ENCODE measurements at regions not wholly inside any gene's neighbourhood (a gene's known extent, or its start where the extent isn't known, plus 50 kb on each side); places are given as distances from the start of the nearest gene placed in this dataset.

GRCh38 chr6:169843110-169843509 lies 91.7 kb downstream of the ERMARD start:
- Histone ChIP-seq H3K27me3 (ENCODE audit: control insufficient read depth in 1 of 2, insufficient read depth in 2 of 2, low read length in 2 of 2) (no peaks in the 10 kb centered on the region), H3K27ac (ENCODE audit: low read depth in 2 of 2, low read length in 1 of 2) (no peak overlapping the region), H3K4me1 (ENCODE audit: control insufficient read depth in 2 of 2, insufficient read depth in 2 of 2, low read length in 1 of 2) (no peaks in the 10 kb centered on the region), H3K9me3 (ENCODE audit: control insufficient read depth in 2 of 2, insufficient read depth in 1 of 2, low read depth in 1 of 2, low read length in 1 of 2) (peaks cover 0 to 10% of the 10 kb centered on the region in 2 donors), H3K4me3 (ENCODE audit: low read depth in 1 of 2, low read length in 2 of 2) (no peak overlapping the region), H3K36me3 (ENCODE audit: control insufficient read depth in 2 of 2, insufficient read depth in 2 of 2, low read length in 1 of 2) (no peaks in the 10 kb centered on the region)
- 87 to 89% methylated on average over 5 of the region's 5 CpGs for WGBS, 2 donors

- H3K9me3 ChIP-seq (ENCODE audit: control insufficient read depth in 2 of 2, insufficient read depth in 1 of 2, low read depth in 1 of 2, low read length in 1 of 2): peaks cover 0 to 10% of the 10 kb centered on the region in 2 donors
- no peaks in the 10 kb centered on the region for H3K36me3 ChIP-seq (ENCODE audit: control insufficient read depth in 2 of 2, insufficient read depth in 2 of 2, low read length in 1 of 2)
- H3K4me3 ChIP-seq (ENCODE audit: low read depth in 1 of 2, low read length in 2 of 2): no peak overlapping the region
- H3K4me1 ChIP-seq (ENCODE audit: control insufficient read depth in 2 of 2, insufficient read depth in 2 of 2, low read length in 1 of 2): no peaks in the 10 kb centered on the region
- H3K27ac ChIP-seq (ENCODE audit: low read depth in 2 of 2, low read length in 1 of 2): no peak overlapping the region
- WGBS, 2 donors: 87 to 90% methylated on average over 13 of the region's 13 CpGs
- no peaks in the 10 kb centered on the region for H3K27me3 ChIP-seq (ENCODE audit: control insufficient read depth in 1 of 2, insufficient read depth in 2 of 2, low read length in 2 of 2)
Measured at GRCh38 chr6:169841907-169842606, 90.6 kb downstream of the ERMARD start.

GRCh38 chr6:169841251-169841650 lies 89.8 kb downstream of the ERMARD start:
- Histone ChIP-seq H3K4me3 (ENCODE audit: low read depth in 1 of 2, low read length in 2 of 2) (no peak overlapping the region), H3K4me1 (ENCODE audit: control insufficient read depth in 2 of 2, insufficient read depth in 2 of 2, low read length in 1 of 2) (no peaks in the 10 kb centered on the region), H3K27ac (ENCODE audit: low read depth in 2 of 2, low read length in 1 of 2) (no peak overlapping the region), H3K9me3 (ENCODE audit: control insufficient read depth in 2 of 2, insufficient read depth in 1 of 2, low read depth in 1 of 2, low read length in 1 of 2) (peaks cover 0 to 10% of the 10 kb centered on the region in 2 donors), H3K27me3 (ENCODE audit: control insufficient read depth in 1 of 2, insufficient read depth in 2 of 2, low read length in 2 of 2) (no peaks in the 10 kb centered on the region), H3K36me3 (ENCODE audit: control insufficient read depth in 2 of 2, insufficient read depth in 2 of 2, low read length in 1 of 2) (no peaks in the 10 kb centered on the region)
- 91 to 93% methylated on average over 6 of the region's 6 CpGs for WGBS, 2 donors

GRCh38 chr6:169839898-169840631 lies 88.6 kb downstream of the ERMARD start:
- H3K27ac ChIP-seq (ENCODE audit: low read depth in 2 of 2, low read length in 1 of 2): no peak overlapping the region
- no peaks in the 10 kb centered on the region for H3K27me3 ChIP-seq (ENCODE audit: control insufficient read depth in 1 of 2, insufficient read depth in 2 of 2, low read length in 2 of 2)
- WGBS, 2 donors: 81 to 91% methylated on average over 25 of the region's 25 CpGs
- H3K4me1 ChIP-seq (ENCODE audit: control insufficient read depth in 2 of 2, insufficient read depth in 2 of 2, low read length in 1 of 2): no peaks in the 10 kb centered on the region
- H3K9me3 ChIP-seq (ENCODE audit: control insufficient read depth in 2 of 2, insufficient read depth in 1 of 2, low read depth in 1 of 2, low read length in 1 of 2): peaks cover 0 to 10% of the 10 kb centered on the region in 2 donors
- no peaks in the 10 kb centered on the region for H3K36me3 ChIP-seq (ENCODE audit: control insufficient read depth in 2 of 2, insufficient read depth in 2 of 2, low read length in 1 of 2)
- no peak overlapping the region for H3K4me3 ChIP-seq (ENCODE audit: low read depth in 1 of 2, low read length in 2 of 2)

GRCh38 chr6:169839493-169839892 lies 88.1 kb downstream of the ERMARD start:
- no peak overlapping the region for H3K27ac ChIP-seq (ENCODE audit: low read depth in 2 of 2, low read length in 1 of 2)
- H3K27me3 ChIP-seq (ENCODE audit: control insufficient read depth in 1 of 2, insufficient read depth in 2 of 2, low read length in 2 of 2): no peaks in the 10 kb centered on the region
- H3K36me3 ChIP-seq (ENCODE audit: control insufficient read depth in 2 of 2, insufficient read depth in 2 of 2, low read length in 1 of 2): no peaks in the 10 kb centered on the region
- no peaks in the 10 kb centered on the region for H3K4me1 ChIP-seq (ENCODE audit: control insufficient read depth in 2 of 2, insufficient read depth in 2 of 2, low read length in 1 of 2)
- H3K4me3 ChIP-seq (ENCODE audit: low read depth in 1 of 2, low read length in 2 of 2): no peak overlapping the region
- H3K9me3 ChIP-seq (ENCODE audit: control insufficient read depth in 2 of 2, insufficient read depth in 1 of 2, low read depth in 1 of 2, low read length in 1 of 2): peaks cover 0 to 10% of the 10 kb centered on the region in 2 donors
- WGBS, 2 donors: 91 to 96% methylated on average over 10 of the region's 10 CpGs

- H3K9me3 ChIP-seq (ENCODE audit: control insufficient read depth in 2 of 2, insufficient read depth in 1 of 2, low read depth in 1 of 2, low read length in 1 of 2): peaks cover 0 to 10% of the 10 kb centered on the region in 2 donors
- H3K27ac ChIP-seq (ENCODE audit: low read depth in 2 of 2, low read length in 1 of 2): no peak overlapping the region
- no peaks in the 10 kb centered on the region for H3K27me3 ChIP-seq (ENCODE audit: control insufficient read depth in 1 of 2, insufficient read depth in 2 of 2, low read length in 2 of 2)
- 94 to 95% methylated on average over 27 of the region's 27 CpGs for WGBS, 2 donors
- no peaks in the 10 kb centered on the region for H3K36me3 ChIP-seq (ENCODE audit: control insufficient read depth in 2 of 2, insufficient read depth in 2 of 2, low read length in 1 of 2)
- no peak overlapping the region for H3K4me3 ChIP-seq (ENCODE audit: low read depth in 1 of 2, low read length in 2 of 2)
- no peaks in the 10 kb centered on the region for H3K4me1 ChIP-seq (ENCODE audit: control insufficient read depth in 2 of 2, insufficient read depth in 2 of 2, low read length in 1 of 2)
Measured at GRCh38 chr6:169839029-169839481, 87.6 kb downstream of the ERMARD start.

GRCh38 chr6:169838346-169839028 lies 87.1 kb downstream of the ERMARD start:
- 89 to 93% methylated on average over 27 of the region's 27 CpGs for WGBS, 2 donors

GRCh38 chr6:169837529-169838250 lies 86.3 kb downstream of the ERMARD start:
- no peaks in the 10 kb centered on the region for H3K27me3 ChIP-seq (ENCODE audit: control insufficient read depth in 1 of 2, insufficient read depth in 2 of 2, low read length in 2 of 2)
- H3K36me3 ChIP-seq (ENCODE audit: control insufficient read depth in 2 of 2, insufficient read depth in 2 of 2, low read length in 1 of 2): no peaks in the 10 kb centered on the region
- no peak overlapping the region for H3K27ac ChIP-seq (ENCODE audit: low read depth in 2 of 2, low read length in 1 of 2)
- no peak overlapping the region for H3K4me3 ChIP-seq (ENCODE audit: low read depth in 1 of 2, low read length in 2 of 2)
- H3K4me1 ChIP-seq (ENCODE audit: control insufficient read depth in 2 of 2, insufficient read depth in 2 of 2, low read length in 1 of 2): no peaks in the 10 kb centered on the region
- WGBS, 2 donors: 88 to 89% methylated on average over 17 of the region's 17 CpGs
- peaks cover 0 to 10% of the 10 kb centered on the region in 2 donors for H3K9me3 ChIP-seq (ENCODE audit: control insufficient read depth in 2 of 2, insufficient read depth in 1 of 2, low read depth in 1 of 2, low read length in 1 of 2)

More at GRCh38 chr6:169838346-169839028, 87.1 kb downstream of the ERMARD start:
- Histone ChIP-seq H3K27ac (ENCODE audit: low read depth in 2 of 2, low read length in 1 of 2) (no peak overlapping the region), H3K36me3 (ENCODE audit: control insufficient read depth in 2 of 2, insufficient read depth in 2 of 2, low read length in 1 of 2) (no peaks in the 10 kb centered on the region), H3K4me1 (ENCODE audit: control insufficient read depth in 2 of 2, insufficient read depth in 2 of 2, low read length in 1 of 2) (no peaks in the 10 kb centered on the region), H3K9me3 (ENCODE audit: control insufficient read depth in 2 of 2, insufficient read depth in 1 of 2, low read depth in 1 of 2, low read length in 1 of 2) (peaks cover 0 to 10% of the 10 kb centered on the region in 2 donors), H3K27me3 (ENCODE audit: control insufficient read depth in 1 of 2, insufficient read depth in 2 of 2, low read length in 2 of 2) (no peaks in the 10 kb centered on the region), H3K4me3 (ENCODE audit: low read depth in 1 of 2, low read length in 2 of 2) (no peak overlapping the region)

- 89 to 90% methylated on average over 7 of the region's 7 CpGs for WGBS, 2 donors
- Histone ChIP-seq H3K36me3 (ENCODE audit: control insufficient read depth in 2 of 2, insufficient read depth in 2 of 2, low read length in 1 of 2) (no peaks in the 10 kb centered on the region), H3K27me3 (ENCODE audit: control insufficient read depth in 1 of 2, insufficient read depth in 2 of 2, low read length in 2 of 2) (no peaks in the 10 kb centered on the region), H3K27ac (ENCODE audit: low read depth in 2 of 2, low read length in 1 of 2) (no peak overlapping the region), H3K4me1 (ENCODE audit: control insufficient read depth in 2 of 2, insufficient read depth in 2 of 2, low read length in 1 of 2) (no peaks in the 10 kb centered on the region), H3K9me3 (ENCODE audit: control insufficient read depth in 2 of 2, insufficient read depth in 1 of 2, low read depth in 1 of 2, low read length in 1 of 2) (no peaks in the 10 kb centered on the region), H3K4me3 (ENCODE audit: low read depth in 1 of 2, low read length in 2 of 2) (no peak overlapping the region)
Measured at GRCh38 chr6:169833258-169833794, 81.9 kb downstream of the ERMARD start.

All from esophagus (tissue), 2 donors.